Fibroblast of peridontal ligament (primary cell): ENCODE measurements at regions not wholly inside any gene's neighbourhood (a gene's known extent, or its start where the extent isn't known, plus 50 kb on each side); places are given as distances from the start of the nearest gene placed in this dataset.

Experiments used
- DNase-seq: peaks from one replicate; pipeline ENCODE4 v3.0.0-alpha.2; 2010; ENCODE audit errors: extremely low read depth

DNA sequence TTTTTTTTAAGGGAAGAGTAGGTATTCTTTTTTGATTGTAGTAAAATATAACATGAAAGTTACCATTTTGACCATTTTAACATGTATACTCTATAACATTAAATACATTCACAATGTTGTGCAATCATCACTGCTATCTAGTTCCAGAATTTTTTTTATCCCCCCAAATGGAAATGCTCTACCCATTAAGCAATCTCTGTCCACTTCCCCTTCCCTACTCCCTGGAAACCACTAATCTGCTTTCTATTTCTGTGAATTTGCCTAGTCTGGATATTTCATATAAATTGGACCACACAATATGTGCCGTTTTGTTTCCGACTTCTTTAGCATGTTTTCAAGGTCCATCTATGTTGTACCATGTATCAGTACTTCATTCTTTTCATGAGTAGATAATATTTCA is 429.5 kb downstream of the TLE1 start:
- no peak for DNase-seq

GRCh38 chr9:81256368-81256767 is 433.0 kb downstream of the TLE1 start:
- no peak for DNase-seq

GRCh38 chr9:81250606-81251005 is 438.7 kb downstream of the TLE1 start:
- no peak for DNase-seq

- no peak for DNase-seq
Observed at GRCh38 chr9:81250041-81250440, 439.3 kb downstream of the TLE1 start.

DNA sequence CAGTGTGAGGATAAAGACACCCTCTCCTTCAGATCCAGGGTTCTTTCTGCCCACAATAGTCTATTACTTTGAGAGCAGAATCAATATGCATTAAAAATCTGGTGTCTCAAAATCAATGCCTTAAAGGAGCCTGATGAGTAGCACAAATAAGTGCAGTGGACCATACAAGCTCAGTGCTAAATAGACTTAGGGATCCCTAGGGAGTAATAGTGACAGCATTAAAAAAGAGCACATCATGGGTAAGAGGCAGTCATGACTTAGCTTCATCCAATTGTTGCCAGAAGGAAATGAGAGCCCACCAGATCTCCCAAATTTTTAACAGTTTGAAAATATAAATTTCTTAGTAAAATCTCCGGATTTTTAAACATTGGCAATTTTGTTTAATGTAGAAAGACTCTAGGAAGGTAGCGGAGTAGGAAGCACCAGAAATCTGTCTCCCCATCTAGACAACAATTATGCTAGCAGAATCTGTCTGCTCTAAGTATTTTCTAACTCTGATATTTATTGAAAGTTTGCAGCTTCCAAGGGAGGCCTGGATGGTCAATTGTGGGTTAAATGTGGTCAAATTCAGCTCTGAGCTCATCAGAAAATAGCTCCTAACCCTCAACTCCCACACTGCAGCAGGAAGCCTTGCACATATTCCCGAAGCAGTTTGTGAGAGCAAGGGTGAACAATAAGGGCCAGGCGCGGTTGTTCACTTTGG is 443.9 kb downstream of the TLE1 start:
- DNase-seq = peak; percentile 66

- peak; percentile 59 for DNase-seq
Observed at GRCh38 chr9:81244631-81245030, 444.7 kb downstream of the TLE1 start.

DNA sequence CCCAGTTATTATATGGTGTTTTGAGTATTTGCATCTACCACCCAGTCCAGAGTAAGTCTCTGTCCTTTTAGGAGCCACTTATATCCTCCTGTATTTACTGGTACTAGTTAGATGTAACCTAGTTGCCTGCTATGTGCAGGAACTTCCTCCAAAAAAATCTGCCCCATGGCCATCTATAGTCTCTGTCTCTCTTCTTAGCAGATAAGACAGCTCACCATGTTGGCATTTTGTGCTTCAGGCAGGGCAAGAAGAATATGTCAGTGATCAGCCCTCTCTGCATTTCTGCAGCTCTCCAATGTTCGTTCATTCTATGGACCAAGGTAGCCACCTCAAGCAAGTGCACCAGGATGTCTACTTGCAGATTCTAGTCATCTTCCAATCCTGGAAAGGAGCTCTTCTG is 446.5 kb downstream of the TLE1 start:
- no peak for DNase-seq

DNA sequence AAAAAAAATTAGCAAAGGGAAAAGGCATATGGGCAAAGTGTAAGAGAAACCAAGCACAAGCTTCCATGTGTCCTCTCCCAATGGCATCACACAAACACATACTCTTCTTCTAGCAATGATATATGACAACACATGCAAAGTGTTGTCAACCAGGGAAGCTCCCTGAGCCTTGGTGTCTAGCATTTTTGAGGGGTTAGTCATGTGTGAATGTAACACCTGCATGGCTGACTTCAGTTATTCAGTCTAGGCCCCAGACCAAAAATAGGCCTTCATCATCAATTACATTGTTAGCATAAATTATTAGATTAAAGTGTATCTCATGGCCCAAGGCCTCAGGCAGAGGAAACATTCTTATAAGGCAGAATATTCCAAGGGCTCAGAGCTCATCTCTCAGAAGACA is 450.0 kb downstream of the TLE1 start:
- no peak for DNase-seq

- peak; percentile 51 for DNase-seq
Observed at GRCh38 chr9:81237565-81238231, 451.6 kb downstream of the TLE1 start.

- DNase-seq = no peak
Observed at GRCh38 chr9:81234924-81235610, 454.3 kb downstream of the TLE1 start.

GRCh38 chr9:81231011-81231410 is 458.3 kb downstream of the TLE1 start:
- DNase-seq = no peak

- no peak for DNase-seq
Observed at GRCh38 chr9:81227507-81228245, 461.7 kb downstream of the TLE1 start.

- DNase-seq = no peak
Observed at GRCh38 chr9:81225596-81225995, 463.8 kb downstream of the TLE1 start.

DNA sequence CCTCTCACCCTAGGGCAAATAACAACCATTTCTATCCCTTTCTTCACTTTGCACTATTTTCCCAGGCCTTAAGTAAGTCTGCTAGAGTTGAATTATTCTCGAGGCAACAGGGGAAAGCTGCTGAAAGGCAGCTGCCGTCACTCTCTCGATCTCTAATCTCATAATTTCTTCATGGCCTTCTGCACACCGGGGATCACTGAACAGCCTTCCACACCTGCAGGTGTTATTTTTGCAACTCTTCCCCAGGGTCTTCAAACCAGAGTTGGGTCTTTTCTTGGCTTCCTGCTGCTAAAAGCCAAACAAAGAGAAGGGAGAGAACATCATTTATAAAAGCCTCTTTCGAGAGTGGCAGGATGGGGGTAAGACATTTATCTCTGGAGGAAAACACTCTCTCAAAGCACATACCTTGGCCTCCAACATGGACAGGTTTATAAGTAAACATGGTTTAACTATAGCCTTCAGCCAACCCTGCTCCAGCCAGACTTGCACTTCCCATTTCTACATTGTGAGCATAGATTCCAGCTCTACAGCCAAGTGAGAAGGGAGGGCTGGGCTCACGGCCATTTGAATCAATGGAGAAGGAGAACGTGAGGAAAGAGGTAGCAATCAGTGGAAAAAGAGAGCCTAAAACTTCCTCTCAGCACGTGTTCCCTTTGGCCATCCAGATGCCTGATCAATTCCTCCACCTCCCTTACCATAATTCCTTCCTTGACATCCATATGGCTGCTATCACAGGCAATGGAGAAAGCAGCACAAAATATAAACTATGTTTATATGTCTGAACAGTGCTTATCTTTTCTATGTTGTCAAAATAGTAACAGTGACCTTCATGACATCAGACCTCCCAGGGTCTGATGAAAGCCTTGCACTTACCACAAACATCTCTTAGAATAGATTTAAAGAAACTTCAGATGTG is 464.9 kb downstream of the TLE1 start:
- no peak for DNase-seq

DNA sequence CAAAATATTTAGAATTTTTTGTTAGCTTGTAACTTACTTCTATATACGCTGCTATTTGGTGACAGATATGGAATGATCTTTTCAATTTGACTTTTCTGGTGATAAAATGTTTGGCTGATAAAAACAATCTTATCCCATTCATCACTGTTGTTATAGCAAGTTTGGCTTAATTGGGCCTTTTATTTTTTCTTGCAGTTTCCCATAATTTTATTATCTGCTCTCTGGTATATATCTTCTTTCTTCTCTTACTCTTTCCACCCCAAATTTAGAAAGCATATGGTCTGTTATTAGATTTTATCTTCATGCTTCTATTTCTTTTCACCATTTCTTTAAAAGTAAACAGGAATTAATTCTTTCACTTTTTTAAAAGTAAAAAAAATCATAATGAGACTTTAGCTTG is 474.4 kb downstream of the TLE1 start:
- no peak for DNase-seq

DNA sequence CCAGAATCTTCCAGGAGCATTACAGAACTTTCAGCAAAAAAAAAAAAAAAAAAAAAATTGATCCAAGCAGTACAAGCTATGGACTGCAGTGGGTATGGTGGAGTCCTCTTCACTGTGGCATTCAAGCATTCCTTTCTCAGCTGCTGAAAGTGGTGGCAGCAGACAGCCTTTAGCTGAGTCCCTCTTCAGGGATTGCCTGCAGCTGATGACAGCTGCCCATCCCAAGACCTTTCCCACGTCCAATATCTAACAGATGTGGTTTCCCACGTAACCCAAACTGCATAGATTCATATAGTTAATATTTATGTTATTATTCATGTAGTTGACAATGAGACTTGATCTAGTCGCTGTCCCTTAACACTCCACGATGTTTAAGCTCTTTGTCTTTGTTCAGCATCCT is 475.9 kb downstream of the TLE1 start:
- DNase-seq = no peak

DNA sequence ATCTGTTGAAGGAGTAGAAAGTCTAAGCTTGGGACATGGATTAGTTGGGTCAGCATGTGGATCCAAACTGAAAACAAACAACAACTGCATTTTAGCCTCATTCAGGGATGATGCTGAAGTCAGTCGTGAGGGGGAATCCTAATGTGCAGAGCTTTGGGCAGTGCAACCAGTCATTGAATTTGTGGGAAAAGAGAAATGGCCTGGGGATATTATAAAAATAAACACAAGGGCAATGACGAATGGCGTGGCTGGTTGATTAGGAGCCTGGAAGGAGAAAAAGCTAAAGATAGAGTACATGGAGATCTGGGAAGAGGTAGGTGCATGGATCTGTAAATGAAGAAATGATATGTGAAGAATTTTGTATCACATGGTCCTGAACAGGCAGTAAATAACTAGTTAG is 477.6 kb downstream of the TLE1 start:
- no peak for DNase-seq

- DNase-seq = no peak
Observed at GRCh38 chr9:81207651-81208050, 481.7 kb downstream of the TLE1 start.

DNA sequence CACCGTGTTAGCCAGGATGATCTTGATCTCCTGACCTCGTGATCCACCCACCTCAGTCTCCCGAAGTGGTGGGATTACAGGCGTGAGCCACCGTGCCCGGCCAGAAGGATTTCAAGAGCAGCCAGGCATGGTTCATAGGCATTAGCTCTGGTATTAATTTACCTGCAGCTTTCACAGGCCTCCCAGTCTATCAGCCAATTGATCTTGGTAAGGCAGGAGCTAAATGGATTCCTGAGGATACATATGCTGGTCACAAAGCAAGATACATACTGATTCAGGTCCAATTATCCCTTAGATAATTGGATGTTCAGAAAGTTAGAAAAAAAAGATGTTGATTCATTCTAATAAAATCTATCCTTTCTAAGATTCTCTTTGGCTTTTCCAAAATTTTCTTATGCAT is 487.1 kb downstream of the TLE1 start:
- DNase-seq = no peak

DNA sequence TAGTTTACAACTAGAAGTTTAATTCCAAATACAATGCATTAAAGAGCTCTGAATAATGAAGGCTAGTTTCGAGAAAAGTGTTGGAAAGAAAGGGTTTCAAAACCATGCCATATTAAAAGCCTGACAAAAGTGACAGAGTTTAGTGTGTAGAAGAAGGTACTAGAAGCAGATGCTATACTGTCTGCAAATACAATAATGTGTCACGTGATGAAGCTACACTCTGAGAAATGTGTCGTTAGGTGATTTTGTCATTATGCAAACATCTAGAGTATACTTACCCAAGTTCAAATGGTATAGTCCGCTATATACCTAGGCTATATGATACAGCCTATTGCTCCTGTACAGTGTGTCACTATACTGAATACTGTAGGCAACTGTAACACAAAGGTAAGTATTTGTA is 494.1 kb downstream of the TLE1 start:
- no peak for DNase-seq
